AG04450 (cell line): ENCODE measurements at regions not wholly inside any gene's neighbourhood (a gene's known extent, or its start where the extent isn't known, plus 50 kb on each side); places are given as distances from the start of the nearest gene placed in this dataset.
"Not testable (repeated sequence)": the region's sequence is repeated elsewhere in the genome, so short reads cannot be mapped to it uniquely, and the experiment has no call there.

Experiments used
- CTCF ChIA-PET: fragments of 300-600, 350-600 bp; formaldehyde crosslinking; extraction: SDS; loops from one replicate; lab custom pipeline; 2022; ENCODE audit warnings: antibody characterized with exemption, inconsistent platforms; lab: Charles Lee
- POLR2A ChIA-PET: fragments of 350-600 bp; formaldehyde crosslinking; extraction: SDS; loops from one replicate; lab custom pipeline; 2021; ENCODE audit warnings: antibody characterized with exemption, inconsistent platforms; lab: Yijun Ruan, JAX
- DNase-seq: peaks from one replicate; pipeline ENCODE4 v3.0.0-alpha.2; 2011; ENCODE audit warnings: low read depth, low spot score
- H3K27ac ChIP-seq: one replicate; pipeline ENCODE4 v1.5.1; 2012; ENCODE audit warnings: low read depth, low read length, control low read depth
- H3K27me3 ChIP-seq: one replicate; pipeline ENCODE4 v1.6.0; 2012; ENCODE audit warnings: low read length; ENCODE audit not compliant: control insufficient read depth, insufficient read depth
- H3K4me3 ChIP-seq: 2 replicates; pipeline ENCODE4 v1.5.1; 2011; ENCODE audit warnings: mild to moderate bottlenecking, low read depth, low read length, control low read depth
- H3K9me3 ChIP-seq: 2 replicates; pipeline ENCODE4 v1.5.1; 2012; ENCODE audit warnings: low read length; ENCODE audit not compliant: control insufficient read depth, insufficient read depth
- CTCF ChIP-seq: IDR thresholded peaks from 2 replicates; pipeline ENCODE4 v1.5.1; 2011; ENCODE audit warnings: low read depth, low read length, control low read depth, inconsistent platforms

GRCh38 chr1:211194826-211195225 lies 60.9 kb upstream of the KCNH1 start:
- no peak for DNase-seq
- H3K9me3 ChIP-seq: no peaks in the 10 kb centered on the region
- no peak overlapping the region for H3K4me3 ChIP-seq
- ChIA-PET CTCF (no interaction called here), POLR2A (no interaction called here)
- H3K27me3 ChIP-seq: no peaks in the 10 kb centered on the region
- H3K27ac ChIP-seq: no peak overlapping the region
- no peak for TF ChIP-seq CTCF

- Histone ChIP-seq H3K4me3 (no peak overlapping the region), H3K9me3 (no peaks in the 10 kb centered on the region), H3K27me3 (no peaks in the 10 kb centered on the region), H3K27ac (no peak overlapping the region)
- ChIA-PET CTCF (interaction anchor here (0.8 kb wide), 1 partner anchor 65 kb away, joined by 4 read pairs; no protein-coding TSS in a partner anchor), POLR2A (no interaction called here)
- no peak for TF ChIP-seq CTCF
- no peak for DNase-seq
Measured at GRCh38 chr1:211192227-211192626, 58.3 kb upstream of the KCNH1 start.

- H3K4me3 ChIP-seq, H3K9me3 ChIP-seq, H3K27me3 ChIP-seq, POLR2A ChIA-PET, DNase-seq, CTCF ChIA-PET, H3K27ac ChIP-seq: not testable (repeated sequence)
Measured at GRCh38 chr1:211188721-211189120, 54.8 kb upstream of the KCNH1 start.

GRCh38 chr1:211183747-211184313 lies 49.9 kb upstream of the KCNH1 start:
- ChIA-PET POLR2A (no interaction called here), CTCF (no interaction called here)
- H3K4me3 ChIP-seq: no peak overlapping the region
- no peak for TF ChIP-seq CTCF
- H3K27ac ChIP-seq: no peak overlapping the region
- no peaks in the 10 kb centered on the region for H3K9me3 ChIP-seq
- H3K27me3 ChIP-seq: no peaks in the 10 kb centered on the region
- DNase-seq: no peak
